Panc1 (cell line): ENCODE measurements at regions not wholly inside any gene's neighbourhood (a gene's known extent, or its start where the extent isn't known, plus 50 kb on each side); places are given as distances from the start of the nearest gene placed in this dataset.

Experiments
- ATAC-seq: fragments of 200-7000 bp; cut with Tn5 transposase; 2 replicates; pipeline ENCODE4 v1.9.1; 2020; ENCODE audit warnings: mild to moderate bottlenecking, moderate library complexity
- BruUV-seq: library from RNA; stranded (reverse); fragments of 400-500 nt; replicated peaks from 2 replicates; lab custom pipeline; 2021; lab: Mats Ljungman, UMichigan
- CTCF ChIA-PET: fragments of 300-600 bp; sonication (Branson Sonifier 250); formaldehyde crosslinking; loops from one replicate; lab custom pipeline; 2022; ENCODE audit warnings: antibody characterized with exemption; lab: Charles Lee
- POLR2A ChIA-PET: fragments of 300-600 bp; sonication (Branson Sonifier 250); formaldehyde crosslinking; loops from one replicate; lab custom pipeline; 2022; ENCODE audit warnings: antibody characterized with exemption; lab: Charles Lee
- DNase-seq: peaks from one replicate; pipeline ENCODE4 v3.0.0-alpha.2; 2010; ENCODE audit warnings: low read depth, low spot score
- H3K27ac ChIP-seq: 2 replicates; pipeline ENCODE4 v1.5.1; 2011; ENCODE audit warnings: mild to moderate bottlenecking, low read length, inconsistent platforms
- H3K27me3 ChIP-seq: fragments of 200-500 bp; sonication (Bioruptor generic); 2 replicates; pipeline ENCODE4 v1.6.0; 2014; ENCODE audit warnings: low read length, inconsistent platforms; ENCODE audit not compliant: control insufficient read depth, insufficient read depth
- H3K36me3 ChIP-seq: fragments of 200-500 bp; sonication (Bioruptor generic); 2 replicates; pipeline ENCODE4 v1.5.1; 2014; ENCODE audit warnings: inconsistent platforms, mild to moderate bottlenecking, low read length, moderate library complexity; ENCODE audit not compliant: control insufficient read depth, insufficient read depth
- H3K4me1 ChIP-seq: 2 replicates; pipeline ENCODE4 v1.5.1; 2011; ENCODE audit warnings: inconsistent platforms, mild to moderate bottlenecking, low read length, moderate library complexity; ENCODE audit not compliant: control insufficient read depth, insufficient read depth
- H3K4me3 ChIP-seq, 2 experiments: 2 replicates each; pipeline ENCODE4 v1.5.1; 2011 to 2012; ENCODE audit warnings: low read depth in 2 of 2, low read length in 2 of 2, mild to moderate bottlenecking in 2 of 2, inconsistent platforms in 1 of 2, moderate library complexity in 1 of 2
- H3K9me3 ChIP-seq: fragments of 200-500 bp; sonication (Bioruptor generic); 2 replicates; pipeline ENCODE4 v1.5.1; 2014; ENCODE audit warnings: low read depth, mild to moderate bottlenecking, inconsistent platforms, low read length, moderate library complexity; ENCODE audit not compliant: control insufficient read depth, insufficient read depth
- POLR2AphosphoS5 ChIP-seq: IDR thresholded peaks from 2 replicates; pipeline ENCODE4 v1.6.1; 2012; ENCODE audit warnings: mild to moderate bottlenecking, low read depth, low read length, moderate library complexity
- SIN3A ChIP-seq: IDR thresholded peaks from 2 replicates; pipeline ENCODE4 v1.6.1; 2012; ENCODE audit warnings: low read depth, mild to moderate bottlenecking, low read length, moderate library complexity, borderline replicate concordance; ENCODE audit not compliant: insufficient read depth
- TCF7L2 ChIP-seq: IDR thresholded peaks from 2 replicates; pipeline ENCODE4 v1.6.1; 2011; ENCODE audit warnings: mild to moderate bottlenecking, low read depth, low read length, inconsistent platforms
- in situ Hi-C: cut with HindIII; loops from 2 replicates; pipeline ENCODE4 v1.10.0; 2016; ENCODE audit warnings: low sequenced_read_pairs, low pct_unique_long_range_greater_than_20kb
- intact Hi-C: fragments of 100-400 bp; cut with micrococcal nuclease; formaldehyde crosslinking; loops from one replicate; pipeline ENCODE4 v1.10.0; 2022; ENCODE audit not compliant: unreplicated experiment
- TF ChIP-seq, protein P1 (sequence below): fragments of 450-650 bp; IDR thresholded peaks from 2 replicates; pipeline ENCODE4 v1.5.1; 2017; ENCODE audit warnings: mild to moderate bottlenecking
- TF ChIP-seq, protein P2 (sequence below), 2 experiments: IDR thresholded peaks; 2 replicates each; pipeline ENCODE4 v1.6.1; 2011 to 2012; ENCODE audit warnings: low read depth in 2 of 2, control low read depth in 1 of 2, low read length in 1 of 2, mild to moderate bottlenecking in 1 of 2, moderate library complexity in 1 of 2; ENCODE audit not compliant: insufficient read depth in 1 of 2

DNA sequence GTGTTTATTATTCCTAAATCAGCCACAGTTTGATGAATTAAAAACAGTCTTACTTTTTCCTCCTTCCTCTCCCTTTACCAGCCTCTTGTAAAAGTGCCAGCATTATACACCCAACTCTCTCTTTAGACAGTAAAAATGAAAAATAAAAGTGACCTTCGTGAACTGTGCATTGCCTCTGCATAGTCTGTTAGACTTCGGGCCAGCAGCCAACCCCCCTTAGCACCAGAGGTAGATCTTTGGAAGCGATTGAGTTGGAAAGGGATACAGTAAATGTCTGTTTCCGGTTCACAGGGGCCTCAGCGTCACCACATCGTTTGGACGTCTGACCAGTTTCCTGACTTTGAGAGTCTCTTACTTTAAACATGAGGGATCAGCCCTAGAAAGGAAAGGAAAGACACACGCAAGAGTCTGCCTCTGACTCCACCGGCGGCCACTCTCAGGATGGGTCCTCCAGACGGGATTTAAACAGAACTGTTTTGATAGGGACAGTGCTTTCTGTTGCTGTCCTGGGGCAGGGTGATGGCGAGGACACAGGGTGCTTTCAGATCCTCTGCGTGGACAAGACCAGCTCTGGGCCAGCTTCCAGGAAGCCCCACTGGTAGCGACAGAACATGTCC is 206.6 kb upstream of the PREP start:
- Histone ChIP-seq H3K36me3 (no peaks in the 10 kb centered on the region), H3K4me3 (peak overlapping the region in 1 of 2 experiments; percentile 15; a peak in 1 of 4 replicates), H3K4me1 (peaks cover 14% of the 10 kb centered on the region), H3K27ac (peak overlapping the region; percentile 78), H3K27me3 (no peaks in the 10 kb centered on the region), H3K9me3 (no peaks in the 10 kb centered on the region; the same call in 1 of the 2 replicates)
- peak; percentile 55 for DNase-seq
- POLR2A ChIA-PET = no interaction called here
- BruUV-seq = no TSS peak
- peak; percentile 76 for ATAC-seq
- TF ChIP-seq, protein P1, sequence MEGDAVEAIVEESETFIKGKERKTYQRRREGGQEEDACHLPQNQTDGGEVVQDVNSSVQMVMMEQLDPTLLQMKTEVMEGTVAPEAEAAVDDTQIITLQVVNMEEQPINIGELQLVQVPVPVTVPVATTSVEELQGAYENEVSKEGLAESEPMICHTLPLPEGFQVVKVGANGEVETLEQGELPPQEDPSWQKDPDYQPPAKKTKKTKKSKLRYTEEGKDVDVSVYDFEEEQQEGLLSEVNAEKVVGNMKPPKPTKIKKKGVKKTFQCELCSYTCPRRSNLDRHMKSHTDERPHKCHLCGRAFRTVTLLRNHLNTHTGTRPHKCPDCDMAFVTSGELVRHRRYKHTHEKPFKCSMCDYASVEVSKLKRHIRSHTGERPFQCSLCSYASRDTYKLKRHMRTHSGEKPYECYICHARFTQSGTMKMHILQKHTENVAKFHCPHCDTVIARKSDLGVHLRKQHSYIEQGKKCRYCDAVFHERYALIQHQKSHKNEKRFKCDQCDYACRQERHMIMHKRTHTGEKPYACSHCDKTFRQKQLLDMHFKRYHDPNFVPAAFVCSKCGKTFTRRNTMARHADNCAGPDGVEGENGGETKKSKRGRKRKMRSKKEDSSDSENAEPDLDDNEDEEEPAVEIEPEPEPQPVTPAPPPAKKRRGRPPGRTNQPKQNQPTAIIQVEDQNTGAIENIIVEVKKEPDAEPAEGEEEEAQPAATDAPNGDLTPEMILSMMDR = no peak
- TF ChIP-seq POLR2AphosphoS5 = no peak
- TF ChIP-seq TCF7L2 = no peak
- in situ Hi-C loops (no loop called here), intact Hi-C loops (no loop called here)
- CTCF ChIA-PET = no interaction called here

DNA sequence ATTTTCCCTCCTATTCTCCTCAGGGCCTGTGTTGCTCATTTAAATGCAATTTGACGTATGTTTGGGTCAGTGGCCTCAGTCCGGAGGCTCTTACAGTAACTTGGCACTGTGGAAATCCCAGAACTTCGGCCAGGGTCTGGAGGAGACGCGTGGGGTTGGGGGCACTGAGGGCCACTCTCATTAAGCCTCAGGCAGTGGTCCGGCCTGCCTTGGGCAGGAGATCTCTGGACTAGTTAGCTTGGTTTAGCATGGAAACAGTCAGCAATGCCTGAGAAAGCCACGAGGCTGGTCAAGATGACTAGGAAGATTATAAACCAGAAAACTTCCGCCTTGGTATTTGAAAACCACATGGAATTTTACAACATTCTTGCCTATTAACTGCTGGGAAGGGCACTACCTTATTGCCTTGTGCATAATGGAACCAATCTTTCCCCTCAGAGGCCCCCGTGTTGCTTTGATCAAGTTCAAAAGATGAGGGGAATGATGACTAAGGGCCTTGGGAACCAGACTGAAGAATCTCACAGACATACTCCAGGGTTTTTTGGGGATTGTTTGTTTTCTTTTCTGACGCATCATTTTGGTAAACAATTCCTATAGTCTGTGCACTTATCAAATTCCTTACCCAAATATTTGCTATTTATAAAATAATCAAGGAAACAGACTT is 206.0 kb upstream of the PREP start:
- TF ChIP-seq, protein P2, sequence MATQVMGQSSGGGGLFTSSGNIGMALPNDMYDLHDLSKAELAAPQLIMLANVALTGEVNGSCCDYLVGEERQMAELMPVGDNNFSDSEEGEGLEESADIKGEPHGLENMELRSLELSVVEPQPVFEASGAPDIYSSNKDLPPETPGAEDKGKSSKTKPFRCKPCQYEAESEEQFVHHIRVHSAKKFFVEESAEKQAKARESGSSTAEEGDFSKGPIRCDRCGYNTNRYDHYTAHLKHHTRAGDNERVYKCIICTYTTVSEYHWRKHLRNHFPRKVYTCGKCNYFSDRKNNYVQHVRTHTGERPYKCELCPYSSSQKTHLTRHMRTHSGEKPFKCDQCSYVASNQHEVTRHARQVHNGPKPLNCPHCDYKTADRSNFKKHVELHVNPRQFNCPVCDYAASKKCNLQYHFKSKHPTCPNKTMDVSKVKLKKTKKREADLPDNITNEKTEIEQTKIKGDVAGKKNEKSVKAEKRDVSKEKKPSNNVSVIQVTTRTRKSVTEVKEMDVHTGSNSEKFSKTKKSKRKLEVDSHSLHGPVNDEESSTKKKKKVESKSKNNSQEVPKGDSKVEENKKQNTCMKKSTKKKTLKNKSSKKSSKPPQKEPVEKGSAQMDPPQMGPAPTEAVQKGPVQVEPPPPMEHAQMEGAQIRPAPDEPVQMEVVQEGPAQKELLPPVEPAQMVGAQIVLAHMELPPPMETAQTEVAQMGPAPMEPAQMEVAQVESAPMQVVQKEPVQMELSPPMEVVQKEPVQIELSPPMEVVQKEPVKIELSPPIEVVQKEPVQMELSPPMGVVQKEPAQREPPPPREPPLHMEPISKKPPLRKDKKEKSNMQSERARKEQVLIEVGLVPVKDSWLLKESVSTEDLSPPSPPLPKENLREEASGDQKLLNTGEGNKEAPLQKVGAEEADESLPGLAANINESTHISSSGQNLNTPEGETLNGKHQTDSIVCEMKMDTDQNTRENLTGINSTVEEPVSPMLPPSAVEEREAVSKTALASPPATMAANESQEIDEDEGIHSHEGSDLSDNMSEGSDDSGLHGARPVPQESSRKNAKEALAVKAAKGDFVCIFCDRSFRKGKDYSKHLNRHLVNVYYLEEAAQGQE (IDR thresholded peaks at IDR 0.05; ENCODE audit: insufficient read depth in 1 of 2, low read depth in 2 of 2, low read length in 1 of 2) = no peak
- TF ChIP-seq, protein P1 = no peak
- TF ChIP-seq SIN3A = no peak
- no peak for TF ChIP-seq POLR2AphosphoS5
- TF ChIP-seq TCF7L2 = peak; percentile 97
- in situ Hi-C loops (no loop called here), intact Hi-C loops (no loop called here)
- ATAC-seq (peak; percentile 92), DNase-seq (peak; percentile 85)
- Histone ChIP-seq H3K4me3 (no peak overlapping the region), H3K27me3 (no peaks in the 10 kb centered on the region), H3K36me3 (no peaks in the 10 kb centered on the region), H3K4me1 (peaks cover 14% of the 10 kb centered on the region), H3K9me3 (no peaks in the 10 kb centered on the region; the same call in 1 of the 2 replicates), H3K27ac (peak overlapping the region; percentile 78)
- BruUV-seq = no TSS peak
- CTCF ChIA-PET = no interaction called here
- POLR2A ChIA-PET = no interaction called here
